ENCODE measurements at regions not wholly inside any gene's neighbourhood (a gene's known extent, or its start where the extent isn't known, plus 50 kb on each side); places are given as distances from the start of the nearest gene placed in this dataset.
A peak's percentile ranks its signal among the peaks of the same experiment; 100 is the strongest.

- TF ChIP-seq EZH2 (IDR thresholded peaks at IDR 0.05; ENCODE audit: borderline replicate concordance, low read length) = no peak
- TF ChIP-seq, protein P1, sequence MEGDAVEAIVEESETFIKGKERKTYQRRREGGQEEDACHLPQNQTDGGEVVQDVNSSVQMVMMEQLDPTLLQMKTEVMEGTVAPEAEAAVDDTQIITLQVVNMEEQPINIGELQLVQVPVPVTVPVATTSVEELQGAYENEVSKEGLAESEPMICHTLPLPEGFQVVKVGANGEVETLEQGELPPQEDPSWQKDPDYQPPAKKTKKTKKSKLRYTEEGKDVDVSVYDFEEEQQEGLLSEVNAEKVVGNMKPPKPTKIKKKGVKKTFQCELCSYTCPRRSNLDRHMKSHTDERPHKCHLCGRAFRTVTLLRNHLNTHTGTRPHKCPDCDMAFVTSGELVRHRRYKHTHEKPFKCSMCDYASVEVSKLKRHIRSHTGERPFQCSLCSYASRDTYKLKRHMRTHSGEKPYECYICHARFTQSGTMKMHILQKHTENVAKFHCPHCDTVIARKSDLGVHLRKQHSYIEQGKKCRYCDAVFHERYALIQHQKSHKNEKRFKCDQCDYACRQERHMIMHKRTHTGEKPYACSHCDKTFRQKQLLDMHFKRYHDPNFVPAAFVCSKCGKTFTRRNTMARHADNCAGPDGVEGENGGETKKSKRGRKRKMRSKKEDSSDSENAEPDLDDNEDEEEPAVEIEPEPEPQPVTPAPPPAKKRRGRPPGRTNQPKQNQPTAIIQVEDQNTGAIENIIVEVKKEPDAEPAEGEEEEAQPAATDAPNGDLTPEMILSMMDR (IDR thresholded peaks at IDR 0.05; ENCODE audit: low read length) = peak; percentile 9; the same call in 1 of the 2 replicates
- Histone ChIP-seq H3K79me2 (ENCODE audit: insufficient read depth, low read length) (no peaks in the 10 kb centered on the region), H3K9ac (ENCODE audit: low read length) (no peak overlapping the region), H3K27me3 (ENCODE audit: insufficient read depth, low read length) (no peaks in the 10 kb centered on the region), H3K9me3 (ENCODE audit: low read length) (no peaks in the 10 kb centered on the region), H3K9me2 (ENCODE audit: low read depth, low read length) (no peaks in the 10 kb centered on the region), H3K27ac (ENCODE audit: low read depth, low read length, poor library complexity, severe bottlenecking) (no peak overlapping the region), H3K4me1 (ENCODE audit: insufficient read depth, low read length, severe bottlenecking) (no peaks in the 10 kb centered on the region), H3K4me2 (ENCODE audit: low read length) (no peak overlapping the region), H3K4me3 (ENCODE audit: low read depth, low read length, poor library complexity, severe bottlenecking) (no peak overlapping the region), H3K36me3 (ENCODE audit: insufficient read depth, low read length) (no peaks in the 10 kb centered on the region), H2AFZ (ENCODE audit: low read length) (no peak overlapping the region), H4K20me1 (ENCODE audit: insufficient read depth, low read length) (no peaks in the 10 kb centered on the region), H3F3A (ENCODE audit: insufficient read depth, low read length) (no peaks in the 10 kb centered on the region)
These were observed 631.8 kb upstream of the KLF12 start for GRCh38 chr13:74765955-74766354.

- H3K36me3 ChIP-seq (ENCODE audit: insufficient read depth, low read length) = no peaks in the 10 kb centered on the region
- H3K9me2 ChIP-seq (ENCODE audit: low read depth, low read length) = no peaks in the 10 kb centered on the region
- H2AFZ ChIP-seq (ENCODE audit: low read length) = no peak overlapping the region
- H3K27ac ChIP-seq (ENCODE audit: low read depth, low read length, poor library complexity, severe bottlenecking) = no peak overlapping the region
- TF ChIP-seq, protein P1 (IDR thresholded peaks at IDR 0.05; ENCODE audit: low read length) = no peak
- no peak for TF ChIP-seq EZH2 (IDR thresholded peaks at IDR 0.05; ENCODE audit: borderline replicate concordance, low read length)
- no peaks in the 10 kb centered on the region for H3K9me3 ChIP-seq (ENCODE audit: low read length)
- no peaks in the 10 kb centered on the region for H3K4me1 ChIP-seq (ENCODE audit: insufficient read depth, low read length, severe bottlenecking)
- H3K4me3 ChIP-seq (ENCODE audit: low read depth, low read length, poor library complexity, severe bottlenecking) = no peak overlapping the region
- no peak overlapping the region for H3K9ac ChIP-seq (ENCODE audit: low read length)
- no peaks in the 10 kb centered on the region for H3F3A ChIP-seq (ENCODE audit: insufficient read depth, low read length)
- H3K27me3 ChIP-seq (ENCODE audit: insufficient read depth, low read length) = no peaks in the 10 kb centered on the region
- H3K4me2 ChIP-seq (ENCODE audit: low read length) = no peak overlapping the region
- H3K79me2 ChIP-seq (ENCODE audit: insufficient read depth, low read length) = no peaks in the 10 kb centered on the region
- H4K20me1 ChIP-seq (ENCODE audit: insufficient read depth, low read length) = no peaks in the 10 kb centered on the region
These were observed 627.9 kb upstream of the KLF12 start for GRCh38 chr13:74761801-74762757.

- no peaks in the 10 kb centered on the region for H3K9me2 ChIP-seq (ENCODE audit: low read depth, low read length)
- no peak overlapping the region for H3K9ac ChIP-seq (ENCODE audit: low read length)
- TF ChIP-seq, protein P1 (IDR thresholded peaks at IDR 0.05; ENCODE audit: low read length) = no peak
- TF ChIP-seq EZH2 (IDR thresholded peaks at IDR 0.05; ENCODE audit: borderline replicate concordance, low read length) = no peak
- H3K27me3 ChIP-seq (ENCODE audit: insufficient read depth, low read length) = no peaks in the 10 kb centered on the region
- no peak overlapping the region for H3K27ac ChIP-seq (ENCODE audit: low read depth, low read length, poor library complexity, severe bottlenecking)
- no peaks in the 10 kb centered on the region for H3F3A ChIP-seq (ENCODE audit: insufficient read depth, low read length)
- H3K4me1 ChIP-seq (ENCODE audit: insufficient read depth, low read length, severe bottlenecking) = no peaks in the 10 kb centered on the region
- H3K9me3 ChIP-seq (ENCODE audit: low read length) = no peaks in the 10 kb centered on the region
- H3K36me3 ChIP-seq (ENCODE audit: insufficient read depth, low read length) = no peaks in the 10 kb centered on the region
- no peak overlapping the region for H3K4me2 ChIP-seq (ENCODE audit: low read length)
- no peaks in the 10 kb centered on the region for H3K79me2 ChIP-seq (ENCODE audit: insufficient read depth, low read length)
- H2AFZ ChIP-seq (ENCODE audit: low read length) = no peak overlapping the region
- no peak overlapping the region for H3K4me3 ChIP-seq (ENCODE audit: low read depth, low read length, poor library complexity, severe bottlenecking)
- no peaks in the 10 kb centered on the region for H4K20me1 ChIP-seq (ENCODE audit: insufficient read depth, low read length)
These were observed 624.0 kb upstream of the KLF12 start for GRCh38 chr13:74758188-74758587.

Measured in OCI-LY1 (cell line).